ENCODE measurements at regions not wholly inside any gene's neighbourhood (a gene's known extent, or its start where the extent isn't known, plus 50 kb on each side); places are given as distances from the start of the nearest gene placed in this dataset.

DNA sequence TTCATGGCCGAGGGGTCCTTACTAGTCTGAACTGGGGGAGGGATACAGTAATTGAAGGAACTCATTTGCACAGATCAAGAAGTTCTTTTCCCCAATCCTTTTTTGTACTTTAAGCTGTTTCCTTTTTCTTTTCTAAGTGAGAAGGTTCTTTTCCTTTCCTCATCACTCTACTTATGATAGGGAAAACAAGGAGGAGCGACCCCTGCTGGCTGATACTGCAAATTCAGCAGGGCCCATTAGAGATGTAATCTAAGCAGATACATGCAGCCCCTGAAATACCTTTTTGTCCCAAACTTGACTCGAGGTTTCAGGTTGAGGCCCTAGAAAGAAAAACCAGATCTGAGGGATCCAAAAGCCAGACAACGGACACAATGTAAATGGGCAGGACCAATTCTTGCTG lies 305.5 kb downstream of the DNAJB9 start:
- TF ChIP-seq, protein P1, sequence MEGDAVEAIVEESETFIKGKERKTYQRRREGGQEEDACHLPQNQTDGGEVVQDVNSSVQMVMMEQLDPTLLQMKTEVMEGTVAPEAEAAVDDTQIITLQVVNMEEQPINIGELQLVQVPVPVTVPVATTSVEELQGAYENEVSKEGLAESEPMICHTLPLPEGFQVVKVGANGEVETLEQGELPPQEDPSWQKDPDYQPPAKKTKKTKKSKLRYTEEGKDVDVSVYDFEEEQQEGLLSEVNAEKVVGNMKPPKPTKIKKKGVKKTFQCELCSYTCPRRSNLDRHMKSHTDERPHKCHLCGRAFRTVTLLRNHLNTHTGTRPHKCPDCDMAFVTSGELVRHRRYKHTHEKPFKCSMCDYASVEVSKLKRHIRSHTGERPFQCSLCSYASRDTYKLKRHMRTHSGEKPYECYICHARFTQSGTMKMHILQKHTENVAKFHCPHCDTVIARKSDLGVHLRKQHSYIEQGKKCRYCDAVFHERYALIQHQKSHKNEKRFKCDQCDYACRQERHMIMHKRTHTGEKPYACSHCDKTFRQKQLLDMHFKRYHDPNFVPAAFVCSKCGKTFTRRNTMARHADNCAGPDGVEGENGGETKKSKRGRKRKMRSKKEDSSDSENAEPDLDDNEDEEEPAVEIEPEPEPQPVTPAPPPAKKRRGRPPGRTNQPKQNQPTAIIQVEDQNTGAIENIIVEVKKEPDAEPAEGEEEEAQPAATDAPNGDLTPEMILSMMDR (conservative IDR thresholded peaks at IDR 0.05; ENCODE audit: low read depth, low read length): 0 out of 2 replicates have a peak, but pooled peaks have one; percentile 12
- no peak for TF ChIP-seq MAFK (IDR thresholded peaks at IDR 0.05; ENCODE audit: low read depth, low read length)
- H3K9ac ChIP-seq (ENCODE audit: low read depth, low read length): no peak overlapping the region
- no peak overlapping the region for H4K8ac ChIP-seq (ENCODE audit: low read depth in 2 of 2, low read length in 2 of 2)
- dilution Hi-C loops (cut with HindIII; ENCODE audit: low sequenced_read_pairs, unreplicated experiment) (no loop called here), intact Hi-C loops (cut with micrococcal nuclease) (no loop called here), in situ Hi-C loops (cut with MboI; ENCODE audit: low sequenced_read_pairs) (no loop called here)
- H3K9me1 ChIP-seq (ENCODE audit: insufficient read depth, low read length): no peaks in the 10 kb centered on the region
- no peak overlapping the region for H4K91ac ChIP-seq (ENCODE audit: insufficient read depth, low read depth, low read length)
- no peak overlapping the region for H2AK9ac ChIP-seq (replicated peaks; ENCODE audit: low read depth, low read length, poor library complexity)
- no peak overlapping the region for H3K4ac ChIP-seq (ENCODE audit: low read depth, low read length)
- H3K27me3 ChIP-seq (ENCODE audit: control insufficient read depth, insufficient read depth, low read length): no peaks in the 10 kb centered on the region
- no peak overlapping the region for H2BK15ac ChIP-seq (ENCODE audit: low read depth, low read length)
- BruUV-seq (replicated peaks): no TSS peak
- no peak overlapping the region for H3K4me2 ChIP-seq (ENCODE audit: low read depth, low read length)
- H2BK120ac ChIP-seq (ENCODE audit: low read depth, low read length): no peak overlapping the region
- peak; percentile 8 for DNase-seq
- no peak overlapping the region for H4K5ac ChIP-seq (ENCODE audit: low read depth, low read length)
- H3K56ac ChIP-seq (ENCODE audit: extremely low read depth, insufficient read depth, low read length): no peak overlapping the region
- H2BK20ac ChIP-seq (ENCODE audit: low read depth, low read length): no peak overlapping the region
- no peak overlapping the region for H3K27ac ChIP-seq (ENCODE audit: insufficient read depth, low read length)
- WGBS, 2 experiments (ENCODE audit: extremely low coverage in 2 of 2, insufficient read length in 1 of 2): 60% methylated on average over 1 of the region's 4 CpGs; no CpG with 5 or more reads in 1 of the 2 experiments
- H3K14ac ChIP-seq (replicated peaks; ENCODE audit: low read depth, low read length): no peak overlapping the region
- CTCF ChIA-PET: no interaction called here
- no peak overlapping the region for H3K4me3 ChIP-seq (ENCODE audit: insufficient read depth, low read depth, low read length)
- no peaks in the 10 kb centered on the region for H4K20me1 ChIP-seq (ENCODE audit: insufficient read depth, low read length)
- no peaks in the 10 kb centered on the region for H3K79me1 ChIP-seq (ENCODE audit: low read depth in 1 of 2, low read length in 2 of 2)
- no peak overlapping the region for H2BK5ac ChIP-seq (ENCODE audit: low read depth, low read length, poor library complexity, severe bottlenecking)
- no peak overlapping the region for H2AK5ac ChIP-seq (ENCODE audit: low read depth, low read length)
- H3K36me3 ChIP-seq (ENCODE audit: control insufficient read depth, insufficient read depth, low read length): no peaks in the 10 kb centered on the region
- ATAC-seq (ENCODE audit: low read depth): no peak
- no peak overlapping the region for H2AFZ ChIP-seq (replicated peaks; ENCODE audit: low read length, poor library complexity)
- H3K18ac ChIP-seq (ENCODE audit: low read depth, low read length): no peak overlapping the region
- POLR2A ChIA-PET (ENCODE audit: unreplicated experiment): no interaction called here
- no peak overlapping the region for H3K23ac ChIP-seq (ENCODE audit: low read depth, low read length)
- H3K4me1 ChIP-seq (ENCODE audit: control insufficient read depth, insufficient read depth, low read length): no peaks in the 10 kb centered on the region
- H3K9me3 ChIP-seq (ENCODE audit: control insufficient read depth, insufficient read depth, low read length): peaks cover 25% of the 10 kb centered on the region
